Fibroblast of peridontal ligament (primary cell): ENCODE measurements at regions not wholly inside any gene's neighbourhood (a gene's known extent, or its start where the extent isn't known, plus 50 kb on each side); places are given as distances from the start of the nearest gene placed in this dataset.
"Not testable (repeated sequence)": the region's sequence is repeated elsewhere in the genome, so short reads cannot be mapped to it uniquely, and the experiment has no call there.

Source experiments
- DNase-seq: peaks from one replicate; pipeline ENCODE4 v3.0.0-alpha.2; 2010; ENCODE audit errors: extremely low read depth

GRCh38 chr5:115469904-115470516, 74.6 kb downstream of the FEM1C start:
- no peak for DNase-seq

DNA sequence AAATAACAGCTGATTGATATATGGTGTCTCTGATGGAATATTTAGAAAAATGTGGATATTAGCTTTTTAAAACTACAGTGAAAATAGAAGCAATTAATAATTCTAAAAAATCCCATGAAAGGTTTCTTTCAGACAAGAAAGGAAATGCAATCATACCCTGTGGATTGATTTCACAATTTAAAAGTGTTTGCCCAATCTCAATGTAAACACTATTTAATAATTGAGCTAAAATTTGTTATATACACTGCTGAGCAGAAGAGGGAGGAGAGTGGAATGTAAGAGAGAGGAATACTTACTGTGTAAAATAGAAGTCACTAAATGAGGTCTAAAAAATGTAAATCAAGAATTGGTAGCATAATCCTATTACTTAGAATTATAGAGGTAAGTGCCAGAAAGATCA, 76.9 kb downstream of the FEM1C start:
- no peak for DNase-seq

DNA sequence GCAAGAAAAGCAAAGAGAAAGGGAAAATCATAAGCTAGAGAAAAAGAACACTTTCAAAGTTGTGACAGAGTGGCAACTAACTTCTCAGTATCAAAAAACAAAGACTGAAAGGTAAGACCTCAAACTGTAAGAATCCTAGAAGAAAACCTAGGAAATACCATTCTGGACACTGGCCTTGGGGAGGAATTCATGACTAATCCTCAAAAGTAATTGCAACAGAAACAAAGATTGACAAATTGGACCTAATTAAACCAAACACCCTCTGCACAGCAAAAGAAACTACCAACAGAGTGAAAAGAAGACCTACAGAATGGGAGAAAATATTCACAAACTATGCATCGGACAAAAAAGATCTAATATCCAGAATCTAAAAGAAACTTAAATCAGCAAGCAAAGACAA, 79.1 kb downstream of the FEM1C start:
- DNase-seq = no peak

GRCh38 chr5:115463983-115464382, 80.6 kb downstream of the FEM1C start:
- DNase-seq = peak; percentile 71

GRCh38 chr5:115461506-115462290, 82.9 kb downstream of the FEM1C start:
- peak; percentile 73 for DNase-seq

DNA sequence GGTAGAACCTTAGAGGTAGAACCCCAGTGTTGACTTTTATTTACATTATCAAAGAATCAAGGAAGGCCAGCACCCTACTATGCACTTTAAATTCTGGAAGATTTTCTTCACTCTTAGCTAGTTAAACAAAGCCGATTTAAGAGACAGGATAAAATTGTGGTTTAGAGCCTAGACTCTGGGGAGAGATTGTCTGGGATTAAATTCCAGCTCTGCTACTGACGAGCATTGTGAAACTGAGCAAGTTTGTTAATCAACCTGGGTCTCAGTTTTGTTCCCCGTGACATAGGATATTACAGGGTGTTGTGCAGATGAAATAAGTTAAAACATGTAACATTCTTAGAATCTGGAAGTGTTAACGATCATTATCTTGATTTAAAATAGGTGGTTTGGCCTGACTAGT, 83.5 kb downstream of the FEM1C start:
- peak; percentile 66 for DNase-seq

- peak; percentile 87 for DNase-seq
Measured at GRCh38 chr5:115460472-115460871, 84.1 kb downstream of the FEM1C start.

- DNase-seq = peak; percentile 77
Measured at GRCh38 chr5:115459855-115460341, 84.7 kb downstream of the FEM1C start.

DNA sequence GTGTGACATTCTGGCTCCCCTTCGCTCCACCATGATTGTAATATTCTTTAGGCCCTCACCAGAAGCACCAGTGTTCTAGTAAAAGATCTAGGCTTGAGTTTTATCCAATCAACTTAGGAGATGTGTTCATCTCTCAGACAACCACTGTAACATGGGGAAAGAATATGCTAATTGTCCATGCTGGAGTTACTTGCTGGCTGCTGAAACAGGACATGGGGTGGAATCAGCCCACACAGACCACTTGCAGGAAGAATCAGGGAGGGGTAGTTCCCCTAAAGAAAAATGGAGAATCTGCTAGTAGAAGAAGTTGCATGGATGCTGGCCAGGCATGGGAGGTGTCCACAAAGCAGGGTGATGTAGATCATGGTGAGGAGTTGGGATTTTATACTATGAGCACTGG, 86.2 kb downstream of the FEM1C start:
- DNase-seq = no peak

- no peak for DNase-seq
Measured at GRCh38 chr5:115458003-115458409, 86.6 kb downstream of the FEM1C start.

DNA sequence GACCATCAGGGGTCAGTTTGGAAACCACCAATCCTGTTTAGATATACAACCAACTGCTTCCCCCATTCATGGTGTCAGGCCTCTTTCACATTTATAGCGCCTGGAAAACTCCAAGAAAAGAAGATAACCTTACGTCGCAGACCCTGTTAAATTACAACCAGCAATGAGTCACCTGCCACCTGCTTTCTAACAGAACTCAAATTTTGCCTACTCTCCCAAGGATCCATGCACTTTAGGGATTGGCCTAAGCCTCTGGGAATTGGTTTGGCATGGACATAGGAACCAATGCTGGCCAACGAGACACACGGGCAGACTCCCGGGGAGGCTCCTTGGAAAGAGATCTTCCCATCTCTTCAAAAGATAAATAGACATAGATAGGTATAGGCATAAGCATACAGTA, 87.0 kb downstream of the FEM1C start:
- DNase-seq = no peak

GRCh38 chr5:115456539-115457040, 88.0 kb downstream of the FEM1C start:
- DNase-seq = no peak

GRCh38 chr5:115456056-115456455, 88.5 kb downstream of the FEM1C start:
- DNase-seq = no peak

GRCh38 chr5:115455301-115455707, 89.3 kb downstream of the FEM1C start:
- peak; percentile 55 for DNase-seq

- DNase-seq = no peak
Measured at GRCh38 chr5:115453391-115454095, 91.0 kb downstream of the FEM1C start.

DNA sequence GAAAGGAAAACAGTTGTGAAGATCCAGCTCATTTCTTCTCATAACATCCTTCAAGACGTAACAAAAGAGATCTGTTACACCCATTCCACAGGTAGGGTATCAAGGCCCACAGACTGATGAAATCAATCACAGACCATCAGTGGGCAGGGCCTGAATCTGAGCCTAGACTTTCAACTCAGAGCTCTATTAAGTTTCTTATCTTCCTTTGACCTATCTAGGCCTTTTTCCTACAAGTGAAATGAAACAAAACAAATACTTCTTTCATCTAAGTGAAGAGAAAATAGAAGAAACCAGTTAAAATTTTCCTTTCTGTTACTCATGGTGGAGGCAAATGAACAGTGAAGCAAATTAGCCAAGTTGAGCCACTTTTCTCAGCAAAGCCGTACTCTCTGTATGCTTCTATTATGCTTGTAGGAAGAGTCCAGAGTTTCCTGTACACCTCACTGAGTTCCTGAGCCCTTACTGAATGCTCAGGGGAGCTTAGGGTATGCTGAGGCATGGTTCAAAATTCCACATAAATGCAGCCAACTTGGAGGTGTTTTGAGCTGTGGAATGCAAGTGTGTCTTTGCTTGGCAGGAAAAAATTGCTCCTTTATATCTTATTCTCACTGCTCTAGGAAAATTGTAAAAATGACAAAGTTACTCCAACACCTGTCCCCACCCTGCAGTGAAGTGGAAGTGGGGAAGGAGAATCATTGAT, 91.9 kb downstream of the FEM1C start:
- no peak for DNase-seq

DNA sequence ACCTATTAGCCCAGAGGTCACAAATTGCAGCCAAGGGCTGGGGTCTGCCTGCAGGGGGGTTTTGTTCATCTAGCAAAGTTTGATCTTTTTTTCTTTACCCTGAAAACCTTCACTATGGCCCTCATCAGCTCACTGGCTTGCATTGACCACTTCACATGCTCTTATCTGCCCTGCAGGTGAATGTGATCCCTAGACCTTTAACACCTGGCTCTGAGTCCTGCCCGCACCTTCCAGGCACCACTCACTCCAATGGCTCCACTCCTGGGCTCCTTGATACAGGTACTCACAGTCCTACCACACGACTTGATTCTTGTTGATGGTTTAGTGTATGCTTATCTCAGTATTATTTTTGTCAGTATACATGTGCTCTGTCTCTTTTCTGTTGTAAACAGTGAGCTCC, 92.5 kb downstream of the FEM1C start:
- DNase-seq = no peak

GRCh38 chr5:115450741-115451140, 93.8 kb downstream of the FEM1C start:
- DNase-seq = peak; percentile 98

GRCh38 chr5:115448630-115449029, 95.9 kb downstream of the FEM1C start:
- not testable (repeated sequence) for DNase-seq

- no peak for DNase-seq
Measured at GRCh38 chr5:115440782-115441451, 103.7 kb downstream of the FEM1C start.

DNA sequence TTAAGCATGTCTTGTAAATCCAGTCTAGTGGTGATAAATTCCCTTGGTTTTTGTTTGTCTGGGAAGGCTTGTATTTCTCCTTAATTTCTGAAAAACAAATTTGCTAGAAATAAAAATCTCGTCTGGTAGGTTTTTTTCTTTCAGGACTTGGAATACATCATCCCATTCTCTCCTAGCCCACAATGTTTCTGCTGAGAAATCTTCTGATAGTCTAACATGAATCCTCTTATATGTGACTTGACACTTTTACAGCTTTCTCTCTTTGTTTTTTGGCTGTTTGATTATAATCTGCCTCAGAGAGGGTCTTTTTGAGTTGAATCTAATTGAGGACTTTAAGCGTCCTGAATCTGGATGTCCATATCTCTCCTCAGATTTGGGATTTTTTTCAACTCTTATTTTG, 104.9 kb downstream of the FEM1C start:
- no peak for DNase-seq
